ELF-1 (cell line): ENCODE measurements at regions not wholly inside any gene's neighbourhood (a gene's known extent, or its start where the extent isn't known, plus 50 kb on each side); places are given as distances from the start of the nearest gene placed in this dataset.

ENCODE experiments used
- DNase-seq: peaks from one replicate; pipeline ENCODE4 v3.0.0-alpha.2; 2016; ENCODE audit warnings: low read depth, low spot score

DNA sequence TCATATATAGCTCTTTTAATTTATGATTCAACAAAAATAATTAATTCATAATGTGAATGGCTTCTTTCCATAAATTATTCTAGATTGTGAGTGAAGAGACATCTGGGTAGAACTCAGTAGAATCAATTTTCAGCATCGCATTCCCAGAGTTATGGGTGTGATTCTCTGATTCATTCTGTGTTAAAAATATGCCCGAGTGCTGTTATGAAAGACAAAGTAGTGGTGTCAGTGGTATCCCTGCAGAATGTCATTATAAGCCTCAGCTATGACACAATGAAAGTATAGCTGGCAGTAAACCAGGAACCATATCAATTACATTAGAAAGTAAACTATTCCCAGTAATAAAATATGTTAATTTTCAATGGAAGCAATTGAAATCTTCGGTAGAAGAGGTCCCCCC, 480.5 kb upstream of the SLITRK1 start:
- DNase-seq: no peak

DNA sequence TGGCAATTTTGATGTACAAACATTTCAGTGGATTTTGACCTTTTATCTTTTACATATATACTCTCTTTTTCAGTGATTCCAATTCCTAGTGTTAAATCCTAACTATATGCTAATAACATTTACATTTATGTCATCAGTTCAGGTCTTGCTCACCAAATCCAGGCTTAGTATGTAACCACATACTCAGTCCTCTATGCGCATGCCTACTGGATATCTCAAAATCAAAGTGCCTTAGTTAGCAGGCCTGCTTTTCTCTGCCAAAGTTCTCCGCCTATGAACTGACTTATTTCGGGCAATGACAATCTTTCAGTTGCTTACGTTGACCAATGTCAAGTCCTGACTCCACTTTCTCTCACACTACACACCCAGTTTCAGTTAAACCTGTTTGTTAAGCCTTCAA, 478.5 kb upstream of the SLITRK1 start:
- no peak for DNase-seq

DNA sequence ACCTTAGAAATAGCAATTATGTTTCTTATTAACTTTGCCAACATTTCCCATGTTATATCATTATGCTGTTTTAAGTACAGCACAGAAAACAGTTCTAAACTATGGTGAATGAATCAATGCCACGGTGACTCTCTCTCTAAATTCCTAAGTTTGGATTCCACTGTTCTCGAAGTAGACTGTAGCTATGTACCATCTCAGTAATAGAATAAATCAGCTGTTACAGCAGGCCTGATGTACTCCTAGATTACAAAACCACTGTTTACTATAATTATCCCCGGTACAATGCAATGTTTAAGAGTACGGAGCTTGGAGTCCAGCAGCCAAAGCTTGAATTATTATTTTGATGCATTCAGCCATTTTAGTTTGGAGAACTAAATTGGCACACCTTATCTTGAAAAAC, 476.3 kb upstream of the SLITRK1 start:
- DNase-seq: no peak

DNA sequence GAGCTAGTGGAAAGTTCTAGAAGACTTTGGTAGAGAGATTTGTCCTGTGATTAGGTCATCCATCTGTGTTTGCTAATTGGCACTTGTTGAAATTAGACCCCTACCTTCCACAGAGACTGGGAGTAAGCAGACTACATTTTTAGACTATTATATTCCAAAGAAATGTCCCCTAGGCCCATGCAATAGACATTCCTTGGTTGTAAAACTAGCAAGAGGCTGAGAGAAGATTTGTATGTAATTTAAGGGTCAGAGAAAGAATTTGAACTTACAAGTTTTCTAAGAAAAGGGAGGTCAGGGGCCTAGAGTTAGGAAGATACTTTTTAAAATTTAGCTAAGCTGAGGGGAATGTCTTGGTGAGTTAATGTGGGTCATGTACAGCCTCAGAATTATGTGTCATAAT, 470.7 kb upstream of the SLITRK1 start:
- DNase-seq: no peak

DNA sequence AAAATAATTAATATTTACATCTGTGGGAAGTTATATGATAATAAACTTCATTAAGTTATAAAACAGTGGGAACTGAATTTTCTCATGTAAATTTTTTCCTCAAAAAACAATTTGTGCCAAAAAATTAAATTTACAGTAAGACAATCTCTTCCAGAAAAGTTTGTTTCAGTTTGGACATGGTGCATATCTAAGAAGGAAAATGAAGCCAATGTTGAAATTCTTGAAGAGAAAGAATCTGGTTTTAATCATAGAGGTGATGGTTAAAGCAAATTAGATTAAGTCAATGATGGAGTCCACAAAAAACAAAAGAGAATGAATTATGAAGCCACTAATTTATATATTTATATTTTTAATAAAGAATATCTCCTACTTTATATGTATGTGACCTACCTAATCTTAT, 457.2 kb upstream of the SLITRK1 start:
- DNase-seq: no peak

DNA sequence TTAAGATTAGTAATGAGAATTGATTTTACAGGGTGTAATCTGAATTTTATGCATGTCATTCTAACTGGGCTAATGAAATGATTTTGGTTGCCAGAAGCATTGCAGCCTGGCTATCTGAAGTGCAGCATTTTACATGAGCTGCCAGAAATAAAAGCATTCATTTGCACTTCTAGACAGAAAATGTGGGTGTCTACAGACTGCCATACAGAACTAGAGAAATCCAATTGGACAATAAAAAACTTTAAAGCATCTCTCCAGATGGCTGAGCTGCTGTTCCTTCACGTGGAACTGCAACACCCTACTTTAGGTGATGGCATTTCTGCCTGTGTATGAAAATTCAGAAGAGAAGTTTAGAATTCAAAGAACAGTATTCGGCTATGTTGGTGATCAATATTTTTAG, 450.1 kb upstream of the SLITRK1 start:
- DNase-seq: no peak

DNA sequence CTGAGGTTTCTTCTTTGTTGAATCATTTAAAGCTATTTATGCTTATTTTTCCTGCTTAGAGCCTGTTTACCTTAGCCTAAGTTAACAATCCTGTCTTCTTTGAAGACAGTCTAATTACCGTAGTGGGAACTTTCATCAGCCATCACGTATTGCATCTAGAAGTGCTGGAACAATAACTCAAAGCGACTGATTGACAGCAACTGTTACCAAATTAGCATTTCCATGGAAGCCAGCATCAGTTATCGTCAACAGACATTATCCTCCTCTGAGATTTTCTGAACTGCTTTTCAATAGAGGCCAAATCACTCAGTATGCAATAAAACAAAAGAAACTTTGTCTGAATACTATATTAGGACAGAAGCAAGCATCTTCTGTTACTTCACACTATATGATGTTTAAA, 433.3 kb upstream of the SLITRK1 start:
- no peak for DNase-seq

DNA sequence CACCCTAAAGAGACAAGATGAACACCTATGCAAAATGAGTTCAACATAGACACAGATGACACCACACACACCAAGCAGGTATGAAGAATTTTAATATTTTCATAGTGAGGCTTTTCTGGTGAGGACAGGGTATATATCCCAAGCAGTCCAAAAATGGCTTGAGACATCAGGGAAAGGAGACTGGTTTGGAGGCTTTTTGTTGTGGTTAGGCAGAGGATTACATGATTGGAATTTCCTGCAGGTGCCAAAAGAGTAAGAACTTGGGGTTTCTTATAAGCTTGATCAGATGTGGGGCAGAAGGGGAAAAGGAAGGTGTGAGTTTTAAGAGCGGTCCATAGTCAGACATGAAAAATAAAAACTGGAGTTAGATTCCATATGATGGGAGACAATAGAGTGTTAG, 420.8 kb upstream of the SLITRK1 start:
- no peak for DNase-seq

DNA sequence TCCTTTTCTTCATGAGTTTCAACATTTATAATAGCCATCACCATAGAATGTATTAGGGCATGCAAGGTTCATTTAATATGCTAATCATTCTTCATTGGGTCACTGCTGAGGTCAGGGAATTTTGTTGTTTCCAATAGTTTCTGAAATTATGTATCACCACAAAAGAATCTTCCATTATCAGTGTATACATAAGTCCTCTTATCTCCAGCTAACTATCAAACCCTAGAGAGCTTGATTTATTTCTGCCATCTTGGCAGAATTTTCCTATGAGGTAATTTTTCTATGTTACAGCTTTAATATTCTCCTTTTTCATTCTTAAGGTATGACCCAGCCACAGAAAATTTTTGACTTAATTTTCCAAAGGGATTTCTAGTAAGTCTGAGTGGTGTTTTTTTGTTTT, 415.0 kb upstream of the SLITRK1 start:
- DNase-seq: no peak

DNA sequence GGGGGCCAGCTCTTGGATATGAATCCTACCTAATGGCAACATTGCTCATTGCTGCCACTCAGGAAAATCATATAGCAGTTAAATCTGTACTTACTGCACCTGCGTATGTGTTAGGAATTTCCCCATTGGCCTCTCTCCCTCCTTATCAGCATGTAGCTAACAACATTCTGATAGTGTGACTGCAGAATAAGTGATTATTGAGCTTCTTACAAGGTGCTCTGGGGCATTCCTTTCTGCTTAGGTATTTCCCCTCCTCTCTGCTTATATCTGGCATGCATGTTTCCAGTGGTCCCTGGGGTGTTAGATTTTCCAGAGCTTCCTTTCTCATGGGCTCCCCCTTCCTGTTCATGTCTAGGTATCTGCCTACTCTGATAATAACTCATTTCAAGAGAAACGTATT, 414.1 kb upstream of the SLITRK1 start:
- no peak for DNase-seq

DNA sequence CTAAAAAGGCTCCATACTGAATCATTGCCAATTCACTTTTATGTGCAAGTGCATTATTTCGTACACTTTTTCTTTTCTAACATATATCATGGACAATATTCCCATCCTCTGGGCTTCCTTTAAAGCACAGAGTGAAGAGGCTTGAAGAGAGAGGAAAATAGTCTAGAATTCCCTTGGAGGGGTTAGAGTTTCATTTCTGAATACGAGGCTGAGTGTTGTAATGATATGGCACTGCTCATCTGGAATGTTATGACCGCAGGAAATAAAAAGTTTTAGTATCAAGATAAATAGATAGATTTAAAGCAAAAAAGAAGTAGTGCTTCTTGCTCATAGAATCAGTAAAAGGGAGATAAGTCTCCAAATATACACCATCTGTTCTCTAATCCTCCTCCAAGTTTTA, 412.3 kb upstream of the SLITRK1 start:
- no peak for DNase-seq

DNA sequence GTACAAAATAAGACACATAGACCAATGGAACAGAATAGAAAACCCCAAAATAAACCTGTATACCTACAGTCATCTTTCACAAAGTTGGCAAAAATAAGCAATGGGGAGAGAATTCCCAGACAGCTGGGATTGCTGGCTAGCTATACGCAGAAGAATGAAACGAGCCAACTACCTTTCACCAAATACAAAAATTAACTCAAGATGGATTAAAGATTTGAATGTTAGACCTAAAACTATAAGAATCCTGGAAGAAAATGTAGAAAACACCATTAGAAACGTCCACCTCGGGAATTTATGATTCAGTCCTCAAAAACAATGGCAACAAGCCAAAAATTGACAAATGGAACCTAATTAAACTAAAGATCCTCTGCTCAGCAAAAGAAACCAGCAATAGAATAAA, 408.1 kb upstream of the SLITRK1 start:
- DNase-seq: no peak

DNA sequence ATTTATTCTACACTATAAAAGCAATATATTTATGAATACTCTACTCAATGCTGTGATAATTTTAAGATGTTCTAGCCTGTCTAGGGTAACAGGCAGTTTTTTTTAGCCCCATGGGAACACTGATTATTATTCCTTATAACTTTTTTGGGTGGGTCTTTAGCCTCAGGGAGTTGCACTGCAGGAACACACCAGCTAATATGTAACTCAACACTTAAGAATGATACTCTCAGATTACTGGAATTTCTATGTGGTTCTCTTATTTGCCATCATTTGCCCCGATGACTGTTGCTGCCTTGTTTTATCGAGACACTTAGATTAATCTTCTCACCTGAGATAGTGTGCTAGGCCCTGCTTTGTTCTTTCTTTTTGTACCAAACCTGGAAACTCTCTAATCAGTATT, 396.9 kb upstream of the SLITRK1 start:
- DNase-seq: no peak

DNA sequence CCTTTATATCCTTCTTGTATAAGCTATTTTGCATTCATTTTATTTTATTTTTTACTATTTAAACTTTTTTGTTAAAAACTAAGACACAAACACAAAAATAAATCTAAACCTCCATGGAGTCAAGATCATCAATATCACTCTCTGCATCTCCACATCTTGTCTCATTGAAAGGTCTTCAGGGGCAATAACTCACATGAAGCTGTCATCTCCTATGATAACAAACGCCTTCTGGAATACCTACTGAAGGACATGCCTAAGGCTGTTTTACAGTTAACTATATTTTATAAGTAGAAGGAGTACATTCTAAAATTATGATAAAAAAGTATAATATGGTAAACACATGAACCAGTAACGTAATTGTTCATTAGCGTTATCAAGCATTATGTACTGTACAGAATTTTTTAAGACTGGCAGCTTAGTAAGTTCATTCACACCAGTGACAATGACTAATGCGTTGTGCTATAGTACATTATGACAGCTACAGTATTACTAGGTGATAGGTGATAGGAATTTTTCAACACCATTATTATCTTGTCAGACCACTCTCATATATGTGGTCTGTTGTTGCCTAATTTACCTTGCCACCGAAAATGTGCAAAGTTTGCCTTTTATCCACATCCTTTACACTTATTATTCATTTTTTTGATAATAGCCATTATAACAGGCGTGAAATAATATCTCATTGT, 390.7 kb upstream of the SLITRK1 start:
- DNase-seq: no peak

DNA sequence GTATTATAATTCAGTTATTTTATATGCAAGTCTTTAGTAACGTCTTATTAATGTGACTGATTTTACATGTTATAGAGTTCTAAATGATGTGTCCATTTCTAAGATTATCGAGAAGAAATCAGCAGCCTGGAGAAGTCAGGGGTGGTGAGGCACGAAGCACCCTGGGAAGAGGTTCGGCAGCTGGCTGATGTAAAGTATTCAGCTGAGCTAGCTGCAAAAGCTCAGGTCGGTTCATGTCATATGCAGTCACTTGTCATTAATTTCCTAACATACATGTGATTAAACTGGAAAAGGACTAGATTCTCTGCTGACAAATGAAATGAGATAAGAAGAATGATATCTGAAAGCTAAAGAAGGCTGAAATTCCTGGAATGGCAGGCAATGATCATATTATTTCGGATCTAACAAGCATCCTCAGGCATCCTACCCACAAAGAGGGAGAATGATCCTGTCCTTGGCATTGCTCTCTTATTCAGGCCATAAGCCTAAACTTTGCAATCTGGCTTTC, 383.0 kb upstream of the SLITRK1 start:
- no peak for DNase-seq

DNA sequence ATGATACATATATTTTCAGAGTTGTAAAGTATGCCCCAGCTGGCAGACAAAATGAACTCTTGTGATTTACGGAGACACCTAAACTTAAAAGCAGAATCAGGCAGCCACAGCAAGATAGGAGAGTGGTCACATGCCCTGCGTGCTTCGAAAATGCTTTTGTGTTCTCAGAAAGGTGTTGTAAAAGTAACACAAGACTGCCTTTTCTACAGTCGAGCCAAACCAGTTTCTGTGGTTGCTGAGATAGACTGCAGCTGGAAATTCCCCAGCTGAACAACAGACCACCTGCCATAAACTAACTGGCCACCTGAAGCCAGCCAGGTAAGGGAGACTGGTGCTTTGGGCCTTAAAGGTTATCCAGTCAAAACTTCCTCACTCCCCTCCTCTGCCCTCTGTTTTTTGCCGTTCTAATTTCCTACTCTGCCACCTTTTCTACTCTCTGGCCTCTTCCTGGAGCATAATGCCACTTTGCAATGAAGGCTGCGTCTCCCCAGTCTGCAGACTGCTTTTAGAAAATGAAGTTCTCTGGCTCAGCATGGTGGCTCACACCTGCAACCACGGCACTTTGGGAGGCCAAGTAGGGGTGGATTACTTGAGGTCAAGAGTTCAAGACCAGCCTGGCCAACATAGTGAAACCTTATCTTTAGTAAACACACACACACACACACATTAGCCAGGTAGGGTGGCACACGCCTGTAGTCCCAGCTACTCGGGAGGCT, 381.2 kb upstream of the SLITRK1 start:
- DNase-seq: peak; percentile 31

DNA sequence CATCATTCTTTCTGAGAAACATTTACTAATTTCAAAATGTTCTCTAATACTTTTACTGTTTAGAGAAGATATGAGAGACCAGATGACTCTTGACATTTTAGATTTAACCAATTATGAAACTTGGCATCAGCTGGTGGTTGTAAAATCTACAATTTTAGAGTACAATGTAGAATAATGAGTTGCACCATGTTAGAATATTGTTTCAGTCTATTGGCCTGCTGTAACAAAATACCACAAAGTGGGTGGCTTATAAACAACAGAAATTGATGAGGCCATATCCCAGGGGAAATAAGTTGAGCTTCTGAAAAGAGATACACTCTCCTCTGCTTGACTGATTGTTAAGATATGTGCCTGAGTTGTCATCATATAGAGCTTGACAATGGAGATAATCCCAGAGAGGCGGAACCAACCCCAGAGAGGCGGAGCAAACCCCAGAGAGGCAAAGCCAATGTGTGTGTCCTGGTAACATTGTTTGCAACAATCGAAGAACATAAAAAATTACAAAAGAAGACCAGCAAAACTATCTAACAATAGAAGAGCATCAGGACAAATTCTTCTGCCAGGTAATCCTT, 373.0 kb upstream of the SLITRK1 start:
- no peak for DNase-seq

DNA sequence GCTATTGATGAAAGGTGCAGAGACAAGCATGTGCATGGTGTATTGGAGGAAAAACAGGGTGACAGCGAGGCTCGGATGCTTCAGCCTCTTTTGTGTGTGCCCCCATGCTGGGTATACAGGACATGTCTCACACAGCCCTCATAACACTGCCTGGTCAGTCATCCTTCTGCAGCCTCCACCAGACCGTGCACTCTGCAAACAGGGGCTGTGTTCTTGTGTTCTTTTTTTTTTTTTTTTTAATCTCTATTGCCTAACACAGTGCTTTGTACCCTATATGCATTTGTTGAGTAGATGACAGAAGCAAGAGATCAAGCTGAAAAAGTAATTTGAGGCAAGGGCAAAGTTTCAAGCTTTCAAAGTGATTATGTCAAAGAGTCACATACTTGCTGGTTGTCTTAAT, 367.2 kb upstream of the SLITRK1 start:
- DNase-seq: no peak

DNA sequence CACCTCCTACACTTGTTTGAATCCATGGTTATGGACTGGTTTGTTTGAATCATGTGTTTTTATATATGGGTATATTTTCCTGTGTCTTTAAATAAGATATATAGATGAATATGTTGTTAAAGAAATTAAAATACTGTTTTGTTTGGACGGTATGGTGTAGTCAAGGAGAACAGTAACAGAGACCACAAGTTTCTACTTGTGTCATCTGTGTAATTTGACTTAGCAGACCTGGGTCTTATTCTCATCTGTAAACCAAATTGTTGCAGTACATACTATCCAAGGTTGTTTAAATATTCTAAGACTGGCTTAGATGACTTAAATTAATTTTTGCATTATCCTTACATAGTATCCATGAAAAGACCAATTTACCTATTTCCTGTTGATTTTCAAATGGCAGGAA, 361.1 kb upstream of the SLITRK1 start:
- no peak for DNase-seq

DNA sequence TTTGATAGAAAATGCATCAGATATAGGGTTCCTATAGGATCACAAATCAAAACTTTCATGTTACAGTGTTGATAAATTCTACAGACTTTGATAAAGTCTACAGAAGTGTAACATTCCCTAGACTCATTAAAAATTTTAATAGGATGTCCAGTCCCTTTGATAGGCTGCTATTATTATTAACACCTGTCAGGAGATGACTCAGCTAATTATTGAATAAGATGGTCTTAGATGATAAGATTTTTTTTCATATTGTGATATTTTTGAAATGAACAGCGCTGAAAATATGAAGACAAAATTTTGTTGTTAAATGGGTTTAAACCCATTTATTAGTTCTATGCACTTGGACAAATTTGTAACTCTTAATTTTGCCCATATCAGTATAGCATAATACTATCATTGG, 356.8 kb upstream of the SLITRK1 start:
- no peak for DNase-seq

DNA sequence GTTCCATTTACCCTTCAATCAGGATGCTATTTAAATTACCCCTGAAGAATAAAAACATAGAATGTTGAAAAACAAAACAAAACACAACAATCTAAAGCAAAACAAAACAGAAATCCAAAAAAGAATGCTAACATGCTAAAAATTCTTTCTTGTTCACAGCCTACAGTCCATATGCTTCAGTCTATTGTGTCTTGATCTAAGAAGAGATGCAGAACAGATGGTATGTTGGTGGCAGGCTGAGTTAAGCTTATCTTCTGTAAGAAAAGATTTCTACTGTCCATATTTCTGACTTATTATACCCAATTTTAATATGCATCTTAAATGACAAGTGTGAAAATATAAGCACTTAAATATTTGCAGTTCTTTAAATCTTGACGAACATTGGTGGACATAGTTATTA, 356.1 kb upstream of the SLITRK1 start:
- DNase-seq: no peak

DNA sequence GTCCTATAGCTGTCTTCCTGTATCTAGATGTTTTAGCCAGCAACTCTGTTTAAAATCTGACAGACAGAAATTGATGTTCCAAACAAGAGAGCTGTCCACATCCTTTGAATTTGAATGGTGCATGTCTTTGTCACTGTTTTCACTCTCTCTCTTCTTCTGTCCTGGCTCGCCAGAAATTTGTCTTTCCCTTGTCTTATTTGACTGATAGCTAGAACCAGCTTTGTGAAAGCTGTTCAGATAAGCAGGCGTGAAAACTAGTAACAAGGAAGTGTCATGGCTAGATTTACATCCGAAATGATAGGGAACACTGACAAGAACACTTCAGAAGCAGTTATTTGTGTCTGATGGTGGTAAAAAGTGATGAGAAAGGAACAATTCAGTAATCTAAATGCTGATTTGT, 354.9 kb upstream of the SLITRK1 start:
- peak; percentile 2 for DNase-seq

DNA sequence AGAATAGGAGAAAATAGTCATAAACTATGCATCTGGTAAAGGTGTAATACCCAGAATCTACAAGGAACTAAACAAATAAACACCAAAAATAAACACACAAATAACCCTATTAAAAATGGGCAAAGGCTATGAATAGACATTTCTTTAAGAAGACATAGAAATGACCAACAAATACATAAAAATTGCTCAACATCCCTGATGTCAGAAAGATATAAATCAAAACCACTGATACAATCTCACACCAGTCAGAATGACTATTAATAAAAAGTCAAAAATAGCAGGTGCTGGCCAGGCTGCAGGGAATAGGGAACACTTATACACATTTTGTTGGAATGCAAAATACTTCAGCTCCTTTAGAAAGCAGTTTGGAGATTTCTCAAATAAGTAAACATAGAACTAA, 352.1 kb upstream of the SLITRK1 start:
- no peak for DNase-seq
